Amniotic stem cell (primary cell): ENCODE measurements at regions not wholly inside any gene's neighbourhood (a gene's known extent, or its start where the extent isn't known, plus 50 kb on each side); places are given as distances from the start of the nearest gene placed in this dataset.
"Not testable (repeated sequence)": the region's sequence is repeated elsewhere in the genome, so short reads cannot be mapped to it uniquely, and the experiment has no call there.

ENCODE experiments used
- DNase-seq: peaks from one replicate; lab custom pipeline; 2025; lab: John Stamatoyannopoulos, UW

DNA sequence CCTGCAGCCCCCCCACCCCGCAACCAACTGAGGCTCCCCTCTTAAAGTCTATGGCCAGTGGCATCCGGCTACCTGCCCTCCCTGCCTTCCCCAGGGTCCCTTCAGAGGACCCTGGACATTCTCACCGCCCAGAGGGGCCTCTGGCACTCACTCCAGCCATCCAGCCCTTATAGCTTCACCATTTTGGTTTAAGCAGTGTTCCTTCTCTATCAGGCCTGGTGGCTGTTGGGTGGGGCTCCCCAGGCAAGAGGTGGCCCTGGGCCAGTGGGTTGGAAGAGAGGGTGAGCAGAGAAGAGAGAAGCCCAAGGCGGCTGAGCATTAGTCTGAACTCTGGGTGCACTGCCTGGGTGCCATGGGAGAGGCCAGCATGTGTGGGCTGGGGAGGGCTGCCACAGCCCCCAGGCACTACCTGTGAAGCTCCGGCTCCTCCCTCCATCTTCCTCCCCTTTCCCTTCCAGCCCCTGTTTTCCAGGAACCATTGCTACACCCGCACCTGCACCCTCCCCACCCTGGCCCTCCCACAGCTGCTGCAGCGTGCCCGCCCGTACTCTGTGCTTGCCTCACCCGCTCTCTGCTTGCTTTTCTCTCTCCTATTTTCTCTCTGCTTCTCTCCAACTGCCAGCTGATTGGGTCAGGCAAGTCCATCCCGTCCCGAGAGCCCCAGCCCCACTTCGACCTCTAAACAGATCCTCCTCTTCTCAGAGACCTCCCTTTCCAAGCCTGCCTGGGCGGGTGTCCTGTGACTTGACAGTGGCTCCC, 168.2 kb downstream of the TBC1D2B start:
- DNase-seq = no peak

DNA sequence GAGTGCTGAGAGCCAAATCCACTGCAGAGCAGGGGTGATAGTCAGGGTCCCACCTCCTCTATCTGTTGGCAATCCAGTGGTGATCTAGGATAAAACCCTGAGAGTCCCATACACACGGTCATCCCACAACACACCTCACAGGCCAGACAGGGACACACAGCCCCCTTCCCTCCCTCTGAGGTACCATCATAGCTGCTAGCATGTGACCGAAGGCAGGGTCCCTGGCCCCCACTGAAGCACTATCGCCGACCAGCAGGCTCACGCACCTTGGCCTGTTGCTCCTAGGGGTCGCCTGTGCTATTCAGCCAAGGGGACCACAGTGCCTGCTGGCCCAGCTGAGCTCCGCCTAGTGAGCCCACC, 168.8 kb downstream of the TBC1D2B start:
- not testable (repeated sequence) for DNase-seq

DNA sequence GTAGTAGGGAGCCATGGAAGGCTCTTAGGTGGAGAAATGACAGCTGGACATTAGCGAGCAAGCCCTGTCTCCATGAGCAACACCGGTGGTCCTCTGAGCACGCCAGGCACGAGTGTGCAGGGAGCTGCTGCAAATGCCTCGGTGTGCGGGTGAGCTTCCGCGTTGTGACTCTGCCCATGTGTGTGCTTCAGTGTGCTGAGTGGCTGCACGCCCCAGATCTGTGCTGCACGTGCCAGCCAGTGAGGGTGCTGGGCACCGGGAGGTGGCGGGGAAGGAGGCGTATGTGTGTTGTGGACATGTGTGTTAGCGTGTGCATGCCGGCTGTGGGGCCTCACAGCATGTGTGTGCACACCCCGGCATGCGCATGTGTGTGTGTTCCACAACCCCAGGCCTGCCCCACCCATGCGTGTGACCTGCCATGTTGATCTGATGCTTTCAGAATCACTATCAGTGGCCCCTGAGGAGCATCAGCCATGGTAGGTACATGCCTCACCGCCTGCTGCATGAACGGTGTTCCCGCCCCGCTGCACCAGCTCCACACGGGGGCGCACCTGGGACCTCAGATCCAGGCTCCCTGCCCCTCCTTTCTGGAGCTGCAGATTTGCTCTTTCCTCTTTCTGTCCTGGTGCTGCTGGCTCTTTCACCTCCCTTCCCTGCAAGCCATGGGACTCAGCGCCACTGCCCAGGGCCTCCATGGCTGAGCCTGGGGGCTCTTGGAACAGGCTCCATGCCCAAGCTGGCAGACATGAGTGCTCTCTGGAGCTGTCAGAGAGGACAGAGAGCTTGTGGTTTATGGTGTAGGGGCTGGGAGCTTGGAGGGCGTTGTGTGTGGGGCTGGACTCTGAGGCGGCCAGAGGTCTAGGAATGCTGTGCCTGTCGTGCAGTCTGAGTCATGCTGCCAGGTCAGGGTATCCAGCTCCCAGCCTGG, 169.4 kb downstream of the TBC1D2B start:
- DNase-seq = no peak

DNA sequence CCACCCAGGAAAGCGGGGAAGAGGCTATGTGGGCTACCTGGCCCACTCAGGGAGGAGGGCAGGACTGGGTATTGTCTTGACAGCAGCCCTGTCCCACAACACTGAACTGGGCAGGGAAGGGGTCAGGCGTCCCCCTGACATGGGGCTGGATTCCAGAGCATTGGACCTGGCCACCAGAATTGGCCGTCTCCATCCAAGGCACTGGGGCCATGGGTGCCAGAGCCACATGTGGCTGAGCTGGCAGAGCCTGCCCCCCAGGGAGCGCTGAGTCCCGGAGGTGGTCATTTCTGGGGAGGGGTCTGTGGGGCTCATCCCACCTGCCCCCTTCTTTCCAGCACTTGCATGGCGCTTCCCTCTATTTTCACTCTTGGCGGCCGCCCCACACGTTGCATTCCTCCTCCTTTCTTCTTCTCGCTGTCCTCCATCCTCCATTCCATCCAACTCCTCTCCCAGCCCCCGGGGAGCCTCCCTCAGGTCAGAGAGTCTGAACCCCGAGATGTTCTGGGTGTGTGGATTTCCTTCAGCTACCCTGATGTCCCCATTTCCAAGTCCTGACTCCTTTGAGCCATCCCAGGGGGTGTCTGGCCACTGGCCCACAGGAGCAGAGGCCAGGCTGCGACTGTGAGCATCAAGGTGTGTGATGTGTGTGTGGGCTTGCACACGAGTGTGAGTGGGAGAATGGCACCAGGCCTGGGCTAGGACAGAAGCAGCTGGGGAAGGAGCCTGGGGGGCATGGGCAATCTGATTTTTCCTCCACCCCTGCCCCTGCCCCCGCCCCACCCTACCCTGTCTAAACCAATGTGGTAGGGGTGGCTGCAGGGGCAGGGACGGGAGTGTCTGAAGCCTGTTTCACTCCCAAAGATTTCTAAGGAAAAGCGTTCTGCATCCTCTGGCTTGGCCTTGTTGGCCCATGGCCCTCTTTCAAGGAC, 171.2 kb downstream of the TBC1D2B start:
- DNase-seq = not testable (repeated sequence)

GRCh38 chr15:77905301-77905920, 172.1 kb downstream of the TBC1D2B start:
- DNase-seq = no peak

GRCh38 chr15:77904901-77905300, 172.6 kb downstream of the TBC1D2B start:
- DNase-seq = no peak

DNA sequence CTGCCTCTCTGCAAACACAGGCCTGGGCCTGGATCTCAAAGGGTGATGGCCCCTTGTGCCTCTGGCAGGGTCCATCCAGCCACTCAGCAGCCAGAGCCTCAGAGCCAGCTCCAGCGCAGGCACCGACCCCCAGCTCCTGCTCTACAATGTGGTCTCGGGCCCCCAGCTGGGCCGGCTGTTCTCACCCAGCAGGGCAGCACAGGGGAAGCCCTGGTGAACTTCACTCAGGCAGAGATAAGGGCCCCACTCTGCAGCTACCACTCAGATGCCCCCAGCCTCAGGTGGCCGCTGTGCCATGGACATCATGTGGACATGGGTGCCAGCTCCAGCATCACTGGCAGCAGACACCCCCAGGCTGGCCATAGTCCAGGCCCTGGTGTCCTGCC, 173.1 kb downstream of the TBC1D2B start:
- DNase-seq = no peak

DNA sequence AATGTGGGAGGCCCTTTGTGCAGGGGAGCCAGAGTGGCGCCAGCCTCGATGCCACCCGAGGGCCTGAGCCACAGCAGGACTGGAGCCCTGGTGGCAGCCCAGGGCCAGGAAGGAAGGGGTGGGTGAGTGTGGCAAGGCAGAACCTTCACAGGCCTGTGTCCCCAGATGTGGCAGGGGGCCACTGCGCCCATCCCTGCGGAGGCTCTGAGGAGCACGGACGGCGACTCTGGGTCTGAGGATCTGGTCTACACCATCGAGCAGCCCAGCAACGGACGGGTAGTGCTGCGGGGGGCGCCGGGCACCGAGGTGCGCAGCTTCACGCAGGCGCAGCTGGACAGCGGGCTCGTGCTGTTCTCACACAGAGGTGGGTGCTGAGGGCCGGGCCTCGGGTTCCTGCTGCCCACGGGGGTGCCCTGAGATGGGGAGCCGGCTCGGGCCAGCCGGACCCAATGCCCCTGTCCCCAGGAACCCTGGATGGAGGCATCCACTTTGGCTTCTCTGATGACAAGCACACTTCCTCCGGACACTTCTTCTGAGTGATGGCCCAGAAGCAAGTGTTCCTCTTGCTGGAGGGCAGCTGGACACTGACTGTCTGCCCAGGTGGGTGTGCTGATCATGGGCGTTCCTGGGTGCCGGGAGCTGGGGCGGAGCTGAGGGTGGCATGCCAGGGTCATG, 173.6 kb downstream of the TBC1D2B start:
- DNase-seq = not testable (repeated sequence)

DNA sequence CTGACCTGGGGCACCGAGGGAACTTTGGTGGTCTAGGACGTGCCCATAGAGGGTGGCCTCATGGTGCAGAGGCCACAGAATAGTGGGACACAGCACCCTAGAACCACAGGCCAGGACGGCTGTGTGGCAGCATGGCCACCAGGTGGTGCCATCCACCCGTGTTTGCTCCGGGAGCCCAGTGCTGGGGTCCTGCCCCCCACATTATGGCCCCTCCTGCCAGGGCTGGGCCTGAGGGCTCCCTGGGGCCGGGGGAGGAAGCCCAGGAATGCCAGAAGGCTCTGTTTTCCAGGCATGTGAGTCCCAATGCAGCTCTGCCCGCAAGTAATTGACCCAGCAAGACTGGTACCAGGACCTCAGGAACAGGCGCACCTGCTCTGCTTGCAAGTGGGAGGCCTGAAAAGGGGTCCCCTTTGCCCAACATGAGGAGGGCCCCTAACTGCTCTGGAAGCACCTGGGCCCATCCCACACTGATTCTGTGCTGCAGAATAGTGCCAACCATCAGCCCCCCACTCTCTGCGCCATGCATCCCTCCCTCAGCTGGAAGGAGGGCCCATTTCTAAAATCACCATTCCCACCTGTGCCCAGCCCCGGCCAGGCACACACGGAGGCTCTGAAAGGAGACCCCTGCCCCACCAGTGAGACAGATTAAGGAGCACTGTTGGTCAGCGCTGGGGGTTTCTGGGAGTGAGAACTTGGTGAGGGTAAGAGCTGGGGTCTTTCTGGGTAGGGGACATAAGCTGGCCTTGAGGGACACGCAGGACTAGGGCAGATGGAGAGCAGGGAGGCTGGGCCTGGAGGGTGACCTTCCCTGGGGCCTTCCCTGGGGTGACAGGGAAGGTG, 174.4 kb downstream of the TBC1D2B start:
- not testable (repeated sequence) for DNase-seq

DNA sequence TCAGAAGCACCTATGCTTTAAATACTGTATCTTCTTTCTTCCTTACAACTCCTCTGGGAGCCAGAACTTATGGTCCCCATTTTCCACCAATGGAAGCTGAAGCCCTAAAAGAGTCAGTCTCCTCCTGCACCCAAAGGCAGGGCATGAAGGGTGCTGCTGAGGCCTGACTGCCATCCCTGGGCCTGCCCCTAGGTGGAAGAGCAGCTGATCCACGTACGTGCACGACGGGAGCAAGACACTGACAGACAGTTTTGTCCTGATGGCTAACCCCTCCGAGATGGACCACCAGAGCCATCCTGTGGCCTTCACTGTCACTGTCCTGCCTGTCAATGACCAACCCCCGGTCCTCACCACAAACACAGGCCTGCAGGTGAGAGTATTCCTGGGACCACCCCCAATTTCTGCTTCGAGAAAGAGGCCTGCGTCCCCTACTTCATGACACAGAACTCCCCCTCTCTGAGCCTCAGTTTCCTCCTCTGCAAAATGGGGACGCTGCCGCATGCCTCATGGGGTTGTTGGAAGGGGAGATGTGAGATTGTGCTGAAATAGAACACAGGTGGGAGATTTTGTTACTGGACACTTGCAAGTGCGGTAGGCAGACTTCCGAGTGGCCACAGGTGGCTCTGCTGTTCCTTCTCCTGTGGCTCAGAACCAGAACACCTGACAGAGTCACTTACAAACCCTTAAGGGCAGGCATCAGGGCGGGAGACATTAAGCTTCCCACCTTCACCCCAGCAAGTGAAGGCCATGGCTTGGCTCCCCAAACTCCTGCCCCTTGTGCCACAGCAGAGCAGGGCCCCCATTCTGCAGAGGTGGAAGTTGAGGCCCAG, 175.4 kb downstream of the TBC1D2B start:
- no peak for DNase-seq

- no peak for DNase-seq
Measured at GRCh38 chr15:77901251-77901881, 176.1 kb downstream of the TBC1D2B start.

GRCh38 chr15:77900331-77900963, 177.1 kb downstream of the TBC1D2B start:
- not testable (repeated sequence) for DNase-seq

DNA sequence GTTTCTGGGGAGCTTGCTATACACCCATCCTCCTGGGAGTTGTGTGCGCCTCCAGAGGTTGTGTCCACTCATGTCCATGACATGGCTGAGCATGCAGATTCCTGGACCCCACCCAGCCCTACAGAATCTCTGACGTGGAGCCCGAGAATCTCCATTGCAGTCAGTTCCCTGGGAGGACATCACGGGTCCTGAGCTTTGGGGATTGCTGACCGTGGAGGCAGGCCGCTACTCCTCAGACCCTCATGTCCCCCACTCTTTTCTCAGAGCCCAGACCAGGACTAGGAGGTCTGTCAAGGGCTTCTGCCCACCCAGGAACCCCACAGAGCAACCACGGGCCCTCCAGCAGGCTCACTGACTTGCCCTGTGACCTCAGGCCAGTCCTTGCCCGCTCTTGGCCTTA, 177.7 kb downstream of the TBC1D2B start:
- not testable (repeated sequence) for DNase-seq

DNA sequence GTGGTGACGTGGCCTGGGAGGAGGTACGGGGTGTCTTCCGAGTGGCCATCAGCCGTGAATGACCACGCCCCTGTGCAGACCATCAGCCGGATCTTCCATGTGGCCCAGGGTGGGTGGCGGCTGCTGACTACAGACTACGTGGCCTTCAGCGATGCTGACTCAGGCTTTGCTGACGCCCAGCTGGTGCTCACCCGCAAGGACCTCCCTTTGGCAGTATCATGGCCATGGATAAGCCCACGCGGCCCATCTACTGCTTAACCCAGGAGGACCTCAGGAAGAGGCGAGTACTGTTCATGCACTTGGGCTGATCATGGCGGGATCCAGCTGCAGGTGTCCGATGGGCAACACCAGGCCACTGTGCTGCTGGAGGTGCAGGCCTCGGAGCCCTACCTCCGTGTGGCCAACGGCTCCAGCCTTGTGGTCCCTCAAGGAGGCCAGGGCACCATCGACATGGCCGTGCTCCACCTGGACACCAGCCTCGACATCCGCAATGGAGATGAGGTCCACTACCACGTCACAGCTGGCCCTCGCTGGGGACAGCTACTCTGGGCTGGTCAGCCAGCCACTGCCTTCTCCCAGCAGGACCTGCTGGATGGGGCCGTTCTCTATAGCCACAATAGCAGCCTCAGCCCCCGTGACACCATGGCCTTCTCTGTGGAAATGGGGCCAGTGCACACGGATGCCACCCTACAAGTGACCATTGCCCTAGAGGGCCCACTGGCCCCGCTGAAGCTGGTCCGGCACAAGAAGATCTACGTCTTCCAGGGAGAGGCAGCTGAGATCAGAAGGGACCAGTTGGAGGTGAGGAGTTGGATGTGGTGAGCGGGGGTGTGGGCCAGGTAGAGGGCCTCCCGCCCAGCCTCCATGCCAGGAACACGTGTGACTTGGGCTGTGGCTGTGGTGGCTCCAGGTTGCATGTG, 178.4 kb downstream of the TBC1D2B start:
- no peak for DNase-seq

DNA sequence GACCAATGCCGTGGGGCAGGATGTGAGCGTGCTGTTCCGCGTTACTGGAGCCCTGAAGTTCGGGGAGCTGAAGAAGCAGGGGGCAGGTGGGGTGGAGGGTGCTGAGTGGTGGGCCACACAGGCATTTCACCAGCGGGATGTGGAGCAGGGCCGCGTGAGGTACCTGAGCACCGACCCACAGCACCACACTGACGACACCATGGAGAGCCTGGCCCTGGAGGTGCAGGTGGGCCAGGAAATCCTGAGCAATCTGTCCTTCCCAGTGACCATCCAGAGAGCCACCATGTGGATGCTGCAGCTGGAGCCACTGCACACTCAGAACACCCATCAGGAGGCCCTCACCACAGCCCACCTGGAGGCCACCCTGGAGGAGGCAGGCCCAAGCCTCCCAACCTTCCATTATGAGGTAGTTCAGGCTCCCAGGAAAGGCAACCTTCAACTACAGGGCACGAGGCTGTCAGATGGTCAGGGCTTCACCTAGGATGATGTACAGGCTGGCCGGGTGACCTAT, 179.6 kb downstream of the TBC1D2B start:
- DNase-seq = no peak

DNA sequence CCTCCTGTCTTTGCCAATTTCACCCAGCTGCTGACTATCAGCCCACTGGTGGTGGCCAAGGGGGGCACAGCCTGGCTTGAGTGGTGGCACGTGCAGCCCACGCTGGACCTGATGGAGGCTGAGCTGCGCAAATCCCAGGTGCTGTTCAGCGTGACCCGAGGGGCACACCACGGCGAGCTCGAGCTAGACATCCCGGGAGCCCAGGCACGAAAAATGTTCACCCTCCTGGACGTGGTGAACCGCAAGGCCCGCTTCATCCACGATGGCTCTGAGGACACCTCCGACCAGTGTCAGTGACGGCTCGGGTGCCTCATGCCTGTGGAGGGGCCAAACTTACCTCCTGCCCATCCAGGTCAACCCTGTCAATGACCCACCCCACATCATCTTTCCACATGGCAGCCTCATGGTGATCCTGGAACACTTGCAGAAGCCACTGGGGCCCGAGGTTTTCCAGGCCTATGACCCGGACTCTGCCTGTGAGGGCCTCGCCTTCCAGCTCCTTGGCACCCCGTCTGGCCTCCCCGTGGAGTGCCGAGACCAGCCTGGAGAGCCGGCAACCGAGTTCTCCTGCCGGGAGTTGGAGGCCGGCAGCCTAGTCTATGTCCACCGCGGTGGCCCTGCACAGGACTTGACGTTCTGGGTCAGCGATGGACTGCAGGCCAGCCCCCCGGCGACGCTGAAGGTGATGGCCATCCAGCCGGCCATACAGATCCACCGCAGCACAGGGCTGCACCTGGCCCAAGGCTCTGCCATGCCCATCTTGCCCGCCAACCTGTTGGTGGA, 180.2 kb downstream of the TBC1D2B start:
- DNase-seq = not testable (repeated sequence)
